ENCODE measurements at regions not wholly inside any gene's neighbourhood (a gene's known extent, or its start where the extent isn't known, plus 50 kb on each side); places are given as distances from the start of the nearest gene placed in this dataset.

DNA sequence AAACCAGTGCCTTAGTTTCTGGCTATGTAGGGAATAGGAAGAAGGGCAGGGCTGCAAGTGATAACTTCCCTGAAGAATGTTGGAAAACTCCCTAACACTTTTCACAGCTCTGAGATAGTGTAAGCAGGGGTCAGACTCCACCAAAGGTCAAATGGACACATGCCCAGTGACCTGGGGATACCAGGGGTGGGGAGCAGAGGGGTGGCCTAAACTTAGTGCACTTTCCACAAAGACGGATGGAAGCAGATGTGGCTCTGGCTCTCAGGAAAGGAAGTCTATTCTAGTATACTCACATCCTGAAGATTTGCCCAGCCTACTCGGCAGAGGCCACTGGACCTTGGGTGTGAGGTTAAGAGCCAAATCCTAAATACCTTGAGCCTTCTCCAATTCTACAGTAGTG is 285.8 kb downstream of the NUAK1 start:
- Mint-ChIP-seq H3K27me3 (peaks cover 6 to 12% of the 10 kb centered on the region in 2 donors), H3K4me1 (no peaks in the 10 kb centered on the region), H3K36me3 (no peaks in the 10 kb centered on the region), H3K9me3 (peaks cover 4 to 5% of the 10 kb centered on the region in 2 donors), H3K27ac (no peak overlapping the region), H3K4me3 (no peak overlapping the region)
- no peak for DNase-seq
- ATAC-seq (replicated peaks), result no peak

DNA sequence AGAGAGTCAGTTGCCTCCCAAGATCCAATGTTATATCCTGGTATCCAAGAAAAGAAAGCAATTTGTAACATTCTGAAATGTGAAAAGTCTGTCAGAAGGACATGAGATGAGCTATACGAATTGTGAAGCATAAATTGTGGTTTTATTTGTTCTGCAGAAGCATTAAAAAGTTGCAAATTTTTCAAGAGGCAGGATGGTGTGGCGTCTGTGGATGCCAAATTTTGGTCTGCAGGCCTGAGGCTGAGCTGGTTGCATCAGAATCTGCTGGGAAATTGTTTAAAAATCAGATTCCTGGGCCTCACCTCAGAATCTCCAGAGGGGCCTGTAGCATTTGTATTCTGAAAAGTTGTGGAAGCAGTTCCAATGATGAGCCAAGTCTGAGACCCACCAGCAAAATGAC is 284.7 kb downstream of the NUAK1 start:
- Mint-ChIP-seq H3K4me3 (no peak overlapping the region), H3K9me3 (peaks cover 4 to 5% of the 10 kb centered on the region in 2 donors), H3K27ac (no peak overlapping the region), H3K4me1 (no peaks in the 10 kb centered on the region), H3K36me3 (no peaks in the 10 kb centered on the region), H3K27me3 (peaks cover 6 to 12% of the 10 kb centered on the region in 2 donors)
- no peak for ATAC-seq (replicated peaks)
- DNase-seq, result no peak

DNA sequence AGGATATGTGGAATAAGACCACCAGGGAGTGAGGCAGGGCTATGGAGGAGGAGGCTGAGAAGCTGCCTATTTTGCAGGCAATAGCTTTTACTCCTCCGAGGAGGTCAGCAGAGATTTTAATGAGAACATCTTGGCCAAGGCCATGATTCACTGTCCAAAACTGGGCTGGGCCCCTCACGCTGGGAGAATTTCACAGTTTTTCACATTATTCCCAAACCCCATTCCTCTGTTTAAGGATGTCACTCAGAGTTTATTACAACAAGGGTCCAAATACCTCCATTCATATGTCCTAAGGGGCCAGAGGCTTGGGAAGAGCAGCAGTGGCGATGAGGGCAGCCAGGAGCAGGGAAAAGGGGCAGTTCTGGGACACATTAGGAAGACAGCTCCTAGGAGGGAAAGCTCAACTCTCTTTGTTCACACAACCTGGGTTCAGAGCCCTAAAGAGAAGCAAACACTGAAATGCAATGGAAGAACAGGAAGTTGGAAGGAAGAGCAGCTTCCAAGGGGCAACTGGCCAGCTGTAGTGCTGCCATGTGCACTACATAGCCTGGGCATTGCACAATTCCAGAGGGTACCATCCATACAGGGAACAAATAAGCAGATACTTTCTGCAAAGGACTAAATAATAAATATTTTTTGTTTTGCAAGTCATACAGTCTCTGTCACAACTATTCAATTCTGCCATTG is 283.2 kb downstream of the NUAK1 start:
- Mint-ChIP-seq H3K4me1 (no peaks in the 10 kb centered on the region), H3K9me3 (peaks cover 5% of the 10 kb centered on the region in 2 donors), H3K4me3 (no peak overlapping the region), H3K27me3 (peaks cover 2 to 12% of the 10 kb centered on the region in 2 donors), H3K36me3 (no peaks in the 10 kb centered on the region), H3K27ac (no peak overlapping the region)
- ATAC-seq (replicated peaks) (no peak), DNase-seq (no peak)

DNA sequence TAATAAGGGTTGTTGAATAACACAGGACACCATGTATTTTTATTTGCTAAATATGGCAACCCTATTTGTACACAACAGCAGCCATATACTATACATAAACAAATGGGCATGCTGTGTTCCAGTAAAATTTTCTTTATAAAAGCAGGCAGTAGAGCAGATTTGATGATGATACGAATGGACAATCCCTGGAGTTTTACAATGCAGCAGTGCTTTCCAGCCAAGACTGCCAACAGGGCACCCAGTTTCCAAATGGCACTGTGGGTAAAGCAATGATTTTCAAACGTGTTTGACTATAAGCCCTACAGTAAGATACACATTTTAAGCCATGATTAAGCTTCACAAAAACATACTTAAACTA is 282.7 kb downstream of the NUAK1 start:
- H3K27me3 Mint-ChIP-seq, result peaks cover 0 to 12% of the 10 kb centered on the region in 2 donors
- no peak for DNase-seq
- H3K36me3 Mint-ChIP-seq, result no peaks in the 10 kb centered on the region
- H3K9me3 Mint-ChIP-seq, result peaks cover 5% of the 10 kb centered on the region in 2 donors
- no peak overlapping the region for H3K4me3 Mint-ChIP-seq
- ATAC-seq (replicated peaks), result no peak
- no peak overlapping the region for H3K27ac Mint-ChIP-seq
- H3K4me1 Mint-ChIP-seq, result no peaks in the 10 kb centered on the region

DNA sequence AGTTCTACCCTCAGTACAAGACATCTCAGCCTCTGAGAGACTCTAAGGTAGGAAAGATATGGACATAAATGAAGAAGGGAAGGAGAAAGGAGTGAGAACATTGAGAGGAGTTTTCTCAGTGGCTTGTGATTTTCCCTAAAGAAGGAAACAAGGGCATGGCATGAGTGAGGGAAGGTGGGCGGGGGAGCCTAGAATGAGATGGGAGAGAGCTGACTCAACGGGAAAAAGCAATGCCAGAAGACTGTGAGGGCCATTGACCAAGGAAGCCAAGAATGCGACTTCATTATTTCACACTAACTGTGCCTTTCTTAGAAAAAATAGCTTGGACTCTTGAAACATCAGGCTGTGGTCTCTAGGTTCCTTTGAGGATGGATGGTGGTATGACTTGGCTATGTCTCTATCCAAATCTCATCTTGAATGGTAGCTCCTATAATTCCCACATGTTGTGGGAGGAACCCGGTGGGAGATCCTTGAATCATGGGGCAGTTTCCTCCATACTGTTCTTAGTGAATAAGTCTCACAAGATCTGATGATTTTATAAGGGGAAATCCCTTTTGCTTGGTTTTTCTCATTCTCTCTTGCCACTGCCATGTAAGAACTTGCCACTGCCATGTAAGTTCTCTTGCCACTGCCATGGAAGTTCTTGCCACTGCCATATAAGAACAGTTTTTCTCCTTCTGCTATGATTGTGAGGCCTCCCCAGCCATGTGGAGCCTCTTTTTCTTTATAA is 279.6 kb downstream of the NUAK1 start:
- no peak for ATAC-seq (replicated peaks)
- H3K36me3 Mint-ChIP-seq, result no peaks in the 10 kb centered on the region
- peaks cover 5 to 7% of the 10 kb centered on the region in 2 donors for H3K9me3 Mint-ChIP-seq
- H3K4me3 Mint-ChIP-seq, result no peak overlapping the region
- no peak overlapping the region for H3K27ac Mint-ChIP-seq
- DNase-seq, result no peak
- H3K27me3 Mint-ChIP-seq, result peaks cover 0 to 12% of the 10 kb centered on the region in 2 donors
- no peaks in the 10 kb centered on the region for H3K4me1 Mint-ChIP-seq

DNA sequence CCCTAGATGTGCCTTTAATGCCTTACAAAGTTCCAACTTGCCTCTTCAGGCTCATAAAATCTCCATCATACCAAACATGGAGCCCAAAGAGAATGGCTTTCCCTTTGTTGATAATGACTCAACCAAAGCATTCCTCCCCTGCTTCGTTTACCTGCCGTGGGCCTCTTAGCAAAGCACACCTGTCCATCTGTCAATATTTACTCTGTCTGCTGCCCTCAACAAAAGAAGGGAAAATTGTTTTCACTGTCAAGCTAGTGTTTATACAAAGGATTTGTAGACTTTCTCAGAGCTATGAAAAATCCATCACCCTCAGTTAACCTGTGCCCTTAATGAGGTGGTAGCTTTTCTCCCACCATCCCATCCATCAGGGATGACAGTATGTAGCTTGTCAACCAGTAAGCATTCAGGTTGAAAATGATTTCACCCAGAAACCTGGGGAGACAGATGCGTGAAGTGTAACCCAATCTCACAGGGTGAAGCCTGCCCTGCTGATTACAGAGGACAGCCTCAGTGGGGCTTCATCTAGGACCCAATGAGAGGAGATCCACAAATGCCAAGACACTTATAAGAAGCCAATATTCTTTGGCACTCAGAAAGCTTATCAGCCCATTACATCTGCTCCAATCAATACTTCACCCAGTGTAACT is 278.1 kb downstream of the NUAK1 start:
- H3K27me3 Mint-ChIP-seq, result peaks cover 0 to 5% of the 10 kb centered on the region in 2 donors
- H3K4me3 Mint-ChIP-seq, result no peak overlapping the region
- no peaks in the 10 kb centered on the region for H3K36me3 Mint-ChIP-seq
- no peak for DNase-seq
- H3K27ac Mint-ChIP-seq, result no peak overlapping the region
- peaks cover 5 to 7% of the 10 kb centered on the region in 2 donors for H3K9me3 Mint-ChIP-seq
- no peak for ATAC-seq (replicated peaks)
- no peaks in the 10 kb centered on the region for H3K4me1 Mint-ChIP-seq

DNA sequence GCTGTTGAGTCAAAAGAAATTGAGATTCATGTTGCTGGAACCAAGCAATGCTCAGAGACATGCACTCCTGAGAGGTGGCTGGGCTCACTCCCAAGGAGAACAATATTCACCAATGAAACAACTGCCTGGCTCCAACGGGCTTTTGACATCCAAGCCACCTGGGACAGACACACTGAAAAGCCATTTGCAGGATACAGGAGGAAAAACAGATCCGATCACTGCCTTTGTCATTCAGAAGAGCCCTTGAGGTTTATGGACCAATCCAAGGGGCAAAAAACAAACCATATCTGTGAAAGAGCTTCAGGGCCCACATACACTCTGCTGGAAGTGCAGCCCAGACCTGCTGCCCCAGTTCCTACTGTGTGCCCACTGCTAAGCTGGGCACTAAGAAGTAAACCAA is 277.5 kb downstream of the NUAK1 start:
- ATAC-seq (replicated peaks) (no peak), DNase-seq (no peak)
- Mint-ChIP-seq H3K9me3 (peaks cover 5 to 7% of the 10 kb centered on the region in 2 donors), H3K4me3 (no peak overlapping the region), H3K4me1 (no peaks in the 10 kb centered on the region), H3K36me3 (no peaks in the 10 kb centered on the region), H3K27me3 (peaks cover 0 to 5% of the 10 kb centered on the region in 2 donors), H3K27ac (no peak overlapping the region)

DNA sequence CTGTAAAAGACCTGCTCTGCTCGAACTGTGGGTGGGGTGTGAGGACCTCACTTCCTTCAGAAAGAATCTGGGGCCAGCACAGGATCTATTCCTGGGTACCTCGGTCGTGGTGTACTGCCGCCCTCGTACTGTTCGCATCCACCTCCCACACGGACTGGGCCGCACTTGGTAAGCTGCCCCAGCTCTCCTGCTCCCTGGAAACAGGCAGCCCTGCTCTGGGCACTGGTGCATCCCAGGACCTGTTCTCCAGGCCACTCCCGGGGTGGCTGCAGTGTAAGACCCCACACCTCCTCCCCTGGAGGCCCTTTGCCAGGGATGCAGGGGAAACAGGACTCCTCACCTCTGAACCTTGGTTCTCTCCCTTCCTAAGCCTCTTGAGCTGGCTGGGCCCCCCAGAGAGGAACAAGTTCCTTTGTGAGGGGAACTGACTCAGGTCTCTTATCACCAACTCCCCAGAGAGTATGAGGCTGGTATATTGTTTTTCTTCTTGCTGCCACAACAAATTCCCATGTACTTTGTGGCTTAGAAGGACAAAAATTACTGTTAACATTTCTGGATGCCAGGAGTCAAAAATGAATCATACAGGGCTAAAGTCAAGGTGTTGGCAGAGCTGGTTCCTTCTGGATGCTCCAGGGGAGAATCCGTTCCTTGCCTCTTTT is 276.5 kb downstream of the NUAK1 start:
- Mint-ChIP-seq H3K36me3 (no peaks in the 10 kb centered on the region), H3K27ac (no peak overlapping the region), H3K4me1 (no peaks in the 10 kb centered on the region), H3K4me3 (no peak overlapping the region), H3K9me3 (peaks cover 0 to 3% of the 10 kb centered on the region in 2 donors), H3K27me3 (no peaks in the 10 kb centered on the region)
- no peak for ATAC-seq (replicated peaks)
- no peak for DNase-seq

DNA sequence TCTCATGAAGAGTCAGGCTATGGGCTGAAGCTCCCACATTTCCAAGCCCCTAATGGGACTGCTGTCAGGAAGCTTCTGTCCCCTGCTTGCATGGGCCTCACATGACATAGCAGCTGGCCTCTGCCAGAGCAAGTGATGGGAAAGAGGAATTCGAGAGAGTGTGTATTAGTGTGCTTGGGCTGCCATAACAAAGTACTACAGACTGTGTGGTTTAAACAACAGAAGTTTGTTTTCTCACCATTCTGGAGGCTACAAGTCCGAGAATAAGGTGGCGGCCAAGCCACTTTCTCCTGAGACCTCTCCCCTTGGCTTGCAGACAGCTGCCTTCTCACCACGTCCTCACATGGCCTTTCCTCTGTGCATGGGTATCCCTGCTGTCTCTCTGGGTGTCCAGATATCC is 274.4 kb downstream of the NUAK1 start:
- Mint-ChIP-seq H3K36me3 (no peaks in the 10 kb centered on the region), H3K4me1 (no peaks in the 10 kb centered on the region), H3K9me3 (peaks cover 0 to 3% of the 10 kb centered on the region in 2 donors), H3K27ac (no peak overlapping the region), H3K27me3 (no peaks in the 10 kb centered on the region), H3K4me3 (no peak overlapping the region)
- ATAC-seq (replicated peaks), result no peak
- no peak for DNase-seq

DNA sequence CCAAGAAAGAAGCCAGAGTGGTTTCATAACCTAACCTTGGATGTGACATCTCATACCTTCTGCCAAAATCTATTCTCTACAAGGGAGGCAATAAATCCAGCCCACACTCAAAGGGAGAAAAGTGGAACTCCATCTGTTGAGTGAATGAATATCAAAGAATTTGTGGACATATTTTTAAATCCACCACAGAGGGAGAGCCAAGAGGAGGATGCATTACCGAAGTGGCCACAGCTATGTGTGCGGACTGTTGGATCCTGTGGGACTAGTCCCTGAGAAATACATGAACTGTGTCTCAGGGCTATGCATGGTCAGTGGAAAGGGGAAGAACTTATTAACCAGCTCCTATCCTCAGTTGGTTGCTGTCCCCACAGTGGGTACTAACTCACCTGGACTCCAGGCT is 273.9 kb downstream of the NUAK1 start:
- no peak for ATAC-seq (replicated peaks)
- H3K27ac Mint-ChIP-seq, result no peak overlapping the region
- no peaks in the 10 kb centered on the region for H3K36me3 Mint-ChIP-seq
- no peaks in the 10 kb centered on the region for H3K4me1 Mint-ChIP-seq
- no peak overlapping the region for H3K4me3 Mint-ChIP-seq
- DNase-seq, result no peak
- peaks cover 0 to 1% of the 10 kb centered on the region in 2 donors for H3K9me3 Mint-ChIP-seq
- H3K27me3 Mint-ChIP-seq, result no peaks in the 10 kb centered on the region

DNA sequence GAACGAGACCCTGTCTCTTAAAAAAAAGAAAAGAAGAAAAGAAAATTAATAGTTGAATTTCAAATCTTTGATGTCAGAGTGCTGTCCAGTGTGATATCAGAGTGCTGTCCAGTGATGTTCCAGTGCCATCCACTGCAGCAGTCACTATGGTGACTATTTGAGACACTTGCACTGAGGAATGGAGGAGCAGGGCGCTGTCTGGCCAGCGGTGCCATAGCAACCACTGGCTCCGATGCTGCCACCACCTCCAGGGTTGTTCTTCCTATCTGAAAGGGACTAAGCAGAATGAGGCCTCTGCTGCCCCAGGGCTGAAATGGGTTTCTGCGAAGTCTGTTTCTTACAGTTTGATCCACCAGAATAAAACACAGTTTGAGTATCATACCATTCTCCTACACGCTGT is 272.9 kb downstream of the NUAK1 start:
- H3K27me3 Mint-ChIP-seq, result no peaks in the 10 kb centered on the region
- no peaks in the 10 kb centered on the region for H3K4me1 Mint-ChIP-seq
- no peak overlapping the region for H3K27ac Mint-ChIP-seq
- no peaks in the 10 kb centered on the region for H3K36me3 Mint-ChIP-seq
- peaks cover 2 to 3% of the 10 kb centered on the region in 2 donors for H3K9me3 Mint-ChIP-seq
- ATAC-seq (replicated peaks), result no peak
- no peak overlapping the region for H3K4me3 Mint-ChIP-seq
- no peak for DNase-seq

DNA sequence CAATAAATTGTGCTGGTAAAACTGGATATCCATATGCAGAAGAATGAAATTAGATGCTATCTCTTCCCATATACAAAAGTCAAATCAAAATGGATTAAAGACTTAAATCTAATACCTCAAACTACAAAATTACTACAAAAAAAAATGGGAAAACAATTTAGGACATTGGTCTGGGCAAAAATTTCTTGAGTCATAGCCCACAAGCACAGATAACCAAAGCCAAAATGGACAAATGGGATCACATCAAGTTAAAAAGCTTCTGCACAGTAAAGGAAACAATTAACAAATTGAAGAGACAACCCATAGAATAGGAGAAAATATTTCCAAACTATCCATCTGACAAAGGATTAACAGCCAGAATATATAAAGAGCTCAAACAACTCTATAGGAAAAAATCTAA is 264.6 kb downstream of the NUAK1 start:
- Mint-ChIP-seq H3K4me1 (no peaks in the 10 kb centered on the region), H3K36me3 (no peaks in the 10 kb centered on the region), H3K27ac (no peak overlapping the region), H3K9me3 (peaks cover 4 to 6% of the 10 kb centered on the region in 2 donors), H3K27me3 (peaks cover 0 to 7% of the 10 kb centered on the region in 2 donors), H3K4me3 (no peak overlapping the region)
- DNase-seq (no peak), ATAC-seq (replicated peaks) (no peak)

DNA sequence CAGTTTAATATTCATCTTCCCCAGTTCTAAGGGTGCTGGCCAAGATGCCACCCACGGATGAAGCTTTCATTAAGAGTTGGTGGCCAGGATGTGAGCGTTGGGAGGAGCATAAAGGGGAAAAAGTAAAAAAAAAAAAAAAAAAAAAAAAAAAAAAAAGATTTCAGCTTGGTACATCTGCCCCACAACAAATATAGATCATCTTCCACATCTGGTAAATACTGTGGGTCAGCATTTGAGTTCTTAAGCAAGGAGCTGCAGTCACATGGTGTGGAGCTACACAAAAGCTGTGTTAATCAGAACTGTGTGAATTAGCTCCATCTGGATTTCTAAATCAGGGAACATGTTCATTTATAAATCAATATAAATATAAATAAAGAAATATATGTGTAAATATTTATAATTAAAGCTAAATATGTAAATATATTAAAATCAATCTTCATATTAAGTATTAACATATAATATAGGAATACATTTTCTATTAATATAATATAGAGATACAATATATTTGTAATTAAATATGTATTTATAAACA is 262.3 kb downstream of the NUAK1 start:
- Mint-ChIP-seq H3K9me3 (no peaks in the 10 kb centered on the region), H3K4me1 (no peaks in the 10 kb centered on the region), H3K27me3 (peaks cover 0 to 7% of the 10 kb centered on the region in 2 donors), H3K36me3 (no peaks in the 10 kb centered on the region), H3K4me3 (no peak overlapping the region), H3K27ac (no peak overlapping the region)
- no peak for DNase-seq
- ATAC-seq (replicated peaks), result no peak

DNA sequence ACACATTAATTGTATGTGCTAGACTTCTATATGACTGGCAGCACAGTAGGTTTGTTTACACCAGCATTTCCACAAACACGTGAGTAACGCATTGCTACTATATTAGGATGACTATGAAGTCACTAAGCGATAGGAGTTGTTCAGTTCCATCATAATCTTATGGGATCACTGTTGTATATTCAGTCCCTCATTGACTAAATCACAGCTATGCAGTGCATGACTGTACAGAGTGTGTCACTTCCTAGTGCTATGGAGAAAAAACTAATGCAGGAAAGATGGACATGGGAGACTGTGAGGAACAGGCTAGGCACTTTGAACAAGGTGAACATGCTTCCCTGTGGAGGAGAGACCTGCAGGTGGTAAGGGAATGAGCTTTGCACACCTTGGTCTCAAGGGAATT is 259.8 kb downstream of the NUAK1 start:
- DNase-seq, result no peak
- H3K27ac Mint-ChIP-seq, result no peak overlapping the region
- ATAC-seq (replicated peaks), result no peak
- no peaks in the 10 kb centered on the region for H3K36me3 Mint-ChIP-seq
- H3K9me3 Mint-ChIP-seq, result no peaks in the 10 kb centered on the region
- H3K4me3 Mint-ChIP-seq, result no peak overlapping the region
- no peaks in the 10 kb centered on the region for H3K27me3 Mint-ChIP-seq
- H3K4me1 Mint-ChIP-seq, result no peaks in the 10 kb centered on the region
